Activated CD4-positive, alpha-beta memory T cell treated with anti-CD3 and anti-CD28 coated beads for 36 hours (primary cell): ENCODE measurements at regions not wholly inside any gene's neighbourhood (a gene's known extent, or its start where the extent isn't known, plus 50 kb on each side); places are given as distances from the start of the nearest gene placed in this dataset.

Experiments used
- CTCF ChIA-PET: fragments of 350-600 bp; sonication (Branson Sonifier 250); formaldehyde crosslinking; loops from one replicate; lab custom pipeline; 2021; ENCODE audit warnings: antibody characterized with exemption, inconsistent platforms; lab: Charles Lee
- POLR2A ChIA-PET: fragments of 350-600 bp; sonication (Branson Sonifier 250); formaldehyde crosslinking; loops from one replicate; lab custom pipeline; 2021; ENCODE audit warnings: antibody characterized with exemption; lab: Charles Lee
- DNase-seq: peaks from one replicate; pipeline ENCODE4 v3.0.0-alpha.2; 2020
- H3K27ac Mint-ChIP-seq: one replicate; pipeline ENCODE4 v1.8.0; 2021; ENCODE audit warnings: mixed read lengths
- H3K27me3 Mint-ChIP-seq: one replicate; pipeline ENCODE4 v1.8.0; 2021; ENCODE audit warnings: mixed read lengths
- H3K36me3 Mint-ChIP-seq: one replicate; pipeline ENCODE4 v1.8.0; 2021; ENCODE audit warnings: mixed read lengths
- H3K4me1 Mint-ChIP-seq: one replicate; pipeline ENCODE4 v1.8.0; 2021; ENCODE audit warnings: low read depth, mixed read lengths
- H3K4me3 Mint-ChIP-seq: one replicate; pipeline ENCODE4 v1.8.0; 2021; ENCODE audit warnings: mild to moderate bottlenecking, mixed read lengths
- H3K9me3 Mint-ChIP-seq: one replicate; pipeline ENCODE4 v1.8.0; 2021; ENCODE audit warnings: mixed read lengths
- intact Hi-C: fragments of 100-400 bp; cut with micrococcal nuclease; formaldehyde crosslinking; loops from one replicate; pipeline ENCODE4 v1.15.1; 2023

- CTCF ChIA-PET: no interaction called here
- DNase-seq: no peak
Measured at GRCh38 chr5:13553896-13554295, 390.6 kb downstream of the DNAH5 start.

DNA sequence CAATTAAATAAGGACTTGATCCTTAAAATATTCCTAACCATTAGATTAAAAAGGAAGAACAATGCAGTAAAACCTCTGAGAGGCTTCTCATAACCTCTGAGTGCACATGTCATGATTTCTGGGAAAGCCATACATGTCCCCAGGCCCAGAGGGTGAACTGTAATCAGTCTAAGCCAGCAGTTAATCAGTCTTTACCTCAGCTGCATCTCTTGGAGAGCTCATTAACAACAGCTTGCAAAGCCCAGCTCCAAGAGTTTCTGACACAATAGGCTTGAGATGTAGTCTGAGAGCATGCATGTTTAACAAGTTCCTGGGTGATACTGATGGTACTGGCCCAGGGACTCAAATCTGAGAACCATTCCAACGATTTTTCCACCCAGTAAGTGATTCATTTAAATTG lies 392.1 kb downstream of the DNAH5 start:
- H3K36me3 Mint-ChIP-seq: no peaks in the 10 kb centered on the region
- ChIA-PET CTCF (no interaction called here), POLR2A (no interaction called here)
- peaks cover 8% of the 10 kb centered on the region for H3K9me3 Mint-ChIP-seq
- no peak for DNase-seq
- H3K4me3 Mint-ChIP-seq: no peak overlapping the region
- intact Hi-C loops: no loop called here
- H3K27me3 Mint-ChIP-seq: no peaks in the 10 kb centered on the region
- no peaks in the 10 kb centered on the region for H3K4me1 Mint-ChIP-seq
- H3K27ac Mint-ChIP-seq: no peak overlapping the region

More at GRCh38 chr5:13553896-13554295, 390.6 kb downstream of the DNAH5 start:
- intact Hi-C loops: no loop called here
- Mint-ChIP-seq H3K27me3 (no peaks in the 10 kb centered on the region), H3K4me1 (no peaks in the 10 kb centered on the region), H3K9me3 (peaks cover 14% of the 10 kb centered on the region), H3K36me3 (no peaks in the 10 kb centered on the region), H3K27ac (no peak overlapping the region), H3K4me3 (no peak overlapping the region)
- POLR2A ChIA-PET: no interaction called here

DNA sequence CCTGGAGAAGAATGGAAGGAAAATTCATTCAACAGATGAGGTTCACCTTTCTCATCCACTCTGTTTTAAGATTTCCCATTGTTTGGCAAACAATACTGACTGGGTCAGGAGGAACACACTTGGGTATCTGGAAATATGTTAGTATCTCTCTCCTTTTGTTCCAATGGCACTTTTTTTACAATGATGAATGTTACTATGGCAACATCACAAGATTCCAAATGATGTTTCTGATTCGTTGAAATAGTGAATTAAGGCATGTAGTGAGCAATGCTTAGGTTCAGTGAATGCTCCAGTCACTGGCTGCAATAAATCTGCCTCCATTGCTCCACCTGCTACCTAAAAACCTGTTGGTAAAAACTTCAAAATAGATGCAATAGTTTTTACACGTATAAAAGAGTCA lies 392.8 kb downstream of the DNAH5 start:
- intact Hi-C loops: no loop called here
- ChIA-PET POLR2A (no interaction called here), CTCF (no interaction called here)
- Mint-ChIP-seq H3K4me3 (no peak overlapping the region), H3K4me1 (no peaks in the 10 kb centered on the region), H3K9me3 (peaks cover 4% of the 10 kb centered on the region), H3K27me3 (no peaks in the 10 kb centered on the region), H3K27ac (no peak overlapping the region), H3K36me3 (no peaks in the 10 kb centered on the region)
- DNase-seq: no peak

DNA sequence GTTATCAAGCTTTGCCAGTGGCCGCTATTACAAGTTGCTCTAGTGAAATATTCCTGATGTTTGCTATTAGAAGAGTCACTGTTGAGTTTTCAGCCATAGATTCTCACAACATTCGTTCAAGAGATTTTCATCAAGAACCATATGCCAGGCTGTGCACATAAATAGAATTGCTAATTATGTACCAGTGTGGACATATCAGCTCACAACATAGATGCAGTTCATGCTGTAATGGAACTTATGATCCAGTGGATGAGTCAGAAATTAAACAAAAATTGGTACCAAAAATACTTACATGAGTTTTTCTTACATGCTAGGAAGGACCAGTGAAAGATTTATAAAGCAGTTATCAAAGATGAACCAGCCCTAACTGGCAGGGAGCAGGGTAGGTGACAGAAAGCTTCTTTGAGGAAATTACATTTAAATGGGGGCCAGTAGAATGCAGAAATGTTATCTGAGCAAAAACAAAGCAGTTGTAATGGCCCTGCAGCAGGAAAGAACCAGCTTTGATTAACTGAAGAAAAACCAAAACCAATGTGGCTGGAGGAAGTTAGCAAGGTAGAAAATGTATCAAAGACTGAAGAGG lies 404.2 kb downstream of the DNAH5 start:
- no peaks in the 10 kb centered on the region for H3K4me1 Mint-ChIP-seq
- intact Hi-C loops: no loop called here
- no peaks in the 10 kb centered on the region for H3K36me3 Mint-ChIP-seq
- CTCF ChIA-PET: no interaction called here
- H3K27me3 Mint-ChIP-seq: no peaks in the 10 kb centered on the region
- H3K27ac Mint-ChIP-seq: no peak overlapping the region
- POLR2A ChIA-PET: no interaction called here
- H3K4me3 Mint-ChIP-seq: no peak overlapping the region
- DNase-seq: no peak
- peaks cover 18% of the 10 kb centered on the region for H3K9me3 Mint-ChIP-seq

GRCh38 chr5:13536933-13537332 lies 407.6 kb downstream of the DNAH5 start:
- DNase-seq: no peak
- H3K27me3 Mint-ChIP-seq: no peaks in the 10 kb centered on the region
- no peak overlapping the region for H3K27ac Mint-ChIP-seq
- ChIA-PET POLR2A (no interaction called here), CTCF (no interaction called here)
- intact Hi-C loops: no loop called here
- no peaks in the 10 kb centered on the region for H3K36me3 Mint-ChIP-seq
- H3K9me3 Mint-ChIP-seq: peaks cover 4% of the 10 kb centered on the region
- no peak overlapping the region for H3K4me3 Mint-ChIP-seq
- H3K4me1 Mint-ChIP-seq: no peaks in the 10 kb centered on the region

GRCh38 chr5:13533833-13534232 lies 410.7 kb downstream of the DNAH5 start:
- intact Hi-C loops: no loop called here
- ChIA-PET CTCF (no interaction called here), POLR2A (no interaction called here)
- no peak for DNase-seq
- Mint-ChIP-seq H3K27ac (no peak overlapping the region), H3K4me1 (no peaks in the 10 kb centered on the region), H3K27me3 (no peaks in the 10 kb centered on the region), H3K9me3 (peaks cover 2% of the 10 kb centered on the region), H3K36me3 (no peaks in the 10 kb centered on the region), H3K4me3 (no peak overlapping the region)

DNA sequence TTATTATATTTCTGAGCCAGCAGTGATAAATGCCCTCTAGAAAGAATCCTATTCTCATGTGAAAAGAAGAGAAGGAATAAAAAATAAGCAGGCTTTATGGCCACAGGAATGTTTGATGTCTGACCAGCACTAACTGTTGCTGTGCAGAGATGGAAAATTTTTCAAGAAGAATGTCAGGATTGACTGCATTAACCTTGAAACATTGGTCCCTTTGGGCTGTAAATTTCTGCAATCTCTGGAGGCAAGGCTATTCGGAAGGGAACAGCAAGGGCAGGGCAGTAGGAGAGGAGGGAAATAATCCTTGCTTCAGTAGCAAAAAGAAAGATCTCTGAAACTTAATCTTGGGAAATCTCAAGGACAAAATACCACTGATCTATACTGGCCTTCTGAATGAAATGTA lies 415.2 kb downstream of the DNAH5 start:
- intact Hi-C loops: no loop called here
- H3K4me1 Mint-ChIP-seq: no peaks in the 10 kb centered on the region
- ChIA-PET CTCF (no interaction called here), POLR2A (no interaction called here)
- no peaks in the 10 kb centered on the region for H3K27me3 Mint-ChIP-seq
- no peaks in the 10 kb centered on the region for H3K36me3 Mint-ChIP-seq
- no peak overlapping the region for H3K27ac Mint-ChIP-seq
- H3K9me3 Mint-ChIP-seq: no peaks in the 10 kb centered on the region
- DNase-seq: no peak
- H3K4me3 Mint-ChIP-seq: no peak overlapping the region

DNA sequence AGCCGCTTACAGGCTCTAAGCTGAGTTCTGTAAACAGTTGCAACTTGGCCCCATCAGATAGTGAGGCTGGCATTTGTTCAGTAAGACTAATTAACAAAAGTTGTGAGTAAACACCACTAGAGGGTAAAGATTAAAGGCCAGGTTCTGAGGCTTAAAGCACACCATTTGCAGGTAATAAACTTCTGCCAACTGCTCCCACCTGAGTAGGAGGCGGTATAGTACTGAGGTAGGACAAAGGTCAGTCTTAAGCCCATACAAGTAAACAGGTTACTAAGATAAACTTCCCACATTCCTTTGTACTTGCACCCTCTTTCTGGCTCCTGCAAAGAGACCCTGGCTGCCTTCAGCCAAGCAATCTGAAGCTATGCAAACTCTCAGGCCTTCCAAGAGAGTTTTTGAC lies 419.6 kb downstream of the DNAH5 start:
- DNase-seq: no peak
- intact Hi-C loops: no loop called here
- Mint-ChIP-seq H3K27ac (no peak overlapping the region), H3K9me3 (peaks cover 4% of the 10 kb centered on the region), H3K36me3 (no peaks in the 10 kb centered on the region), H3K4me3 (no peak overlapping the region), H3K27me3 (no peaks in the 10 kb centered on the region), H3K4me1 (no peaks in the 10 kb centered on the region)
- ChIA-PET CTCF (no interaction called here), POLR2A (no interaction called here)

GRCh38 chr5:13519131-13519530 lies 425.4 kb downstream of the DNAH5 start:
- Mint-ChIP-seq H3K27ac (no peak overlapping the region), H3K36me3 (no peaks in the 10 kb centered on the region), H3K27me3 (no peaks in the 10 kb centered on the region), H3K4me1 (no peaks in the 10 kb centered on the region), H3K4me3 (no peak overlapping the region), H3K9me3 (peaks cover 4% of the 10 kb centered on the region)
- intact Hi-C loops: no loop called here
- POLR2A ChIA-PET: no interaction called here
- DNase-seq: no peak
- CTCF ChIA-PET: no interaction called here

DNA sequence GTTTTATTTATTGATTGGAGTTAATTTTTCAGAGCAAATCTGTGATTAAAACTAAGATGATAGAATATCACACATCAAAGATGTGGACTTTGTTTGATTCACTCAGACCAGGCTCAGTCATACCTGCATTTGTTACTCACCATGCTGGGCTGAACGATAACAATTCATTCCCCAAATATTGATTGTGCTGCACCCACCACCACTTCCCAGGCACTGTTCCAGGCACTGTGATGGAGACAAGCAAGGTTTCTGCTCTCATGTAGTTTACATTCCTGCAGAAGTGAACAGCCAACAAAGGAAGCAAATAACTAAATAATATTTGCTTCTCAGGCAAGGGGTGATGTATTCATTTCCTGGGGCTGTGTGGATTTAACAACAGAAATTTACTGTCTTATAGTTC lies 428.3 kb downstream of the DNAH5 start:
- intact Hi-C loops: no loop called here
- CTCF ChIA-PET: no interaction called here

DNA sequence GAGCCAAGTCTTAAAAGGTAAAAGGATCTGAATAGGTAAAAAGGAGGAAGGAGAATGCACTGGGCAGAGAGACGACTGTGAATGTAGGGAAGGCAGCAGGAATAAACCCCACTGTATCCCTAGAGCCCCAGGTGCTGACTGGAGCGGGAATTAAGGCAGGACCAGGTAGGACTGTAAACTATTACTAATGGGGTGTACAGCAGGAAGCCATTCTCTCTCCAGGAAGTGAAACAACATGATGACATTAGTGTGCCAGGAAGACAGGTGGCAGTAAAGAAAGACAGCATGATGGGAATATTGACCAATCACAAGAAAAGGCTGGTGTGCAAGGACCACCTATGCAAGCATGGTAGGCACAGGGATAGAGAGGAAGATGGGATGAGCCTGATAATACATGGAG lies 433.0 kb downstream of the DNAH5 start:
- no peak for DNase-seq
- H3K27me3 Mint-ChIP-seq: no peaks in the 10 kb centered on the region
- no peaks in the 10 kb centered on the region for H3K36me3 Mint-ChIP-seq
- no peak overlapping the region for H3K27ac Mint-ChIP-seq
- intact Hi-C loops: no loop called here
- H3K4me3 Mint-ChIP-seq: no peak overlapping the region
- POLR2A ChIA-PET: no interaction called here
- CTCF ChIA-PET: no interaction called here
- no peaks in the 10 kb centered on the region for H3K4me1 Mint-ChIP-seq
- peaks cover 5% of the 10 kb centered on the region for H3K9me3 Mint-ChIP-seq

More for the DNA sequence above, 428.3 kb downstream of the DNAH5 start:
- POLR2A ChIA-PET: no interaction called here
- no peak overlapping the region for H3K27ac Mint-ChIP-seq
- H3K4me1 Mint-ChIP-seq: no peaks in the 10 kb centered on the region
- no peaks in the 10 kb centered on the region for H3K27me3 Mint-ChIP-seq
- no peak overlapping the region for H3K4me3 Mint-ChIP-seq
- peaks cover 2% of the 10 kb centered on the region for H3K9me3 Mint-ChIP-seq
- H3K36me3 Mint-ChIP-seq: no peaks in the 10 kb centered on the region
- no peak for DNase-seq

- Mint-ChIP-seq H3K9me3 (peaks cover 5% of the 10 kb centered on the region), H3K4me1 (no peaks in the 10 kb centered on the region), H3K27ac (no peak overlapping the region), H3K27me3 (no peaks in the 10 kb centered on the region), H3K4me3 (no peak overlapping the region), H3K36me3 (no peaks in the 10 kb centered on the region)
- CTCF ChIA-PET: no interaction called here
- intact Hi-C loops: no loop called here
- no peak for DNase-seq
- POLR2A ChIA-PET: no interaction called here
Measured at GRCh38 chr5:13510616-13511015, 433.9 kb downstream of the DNAH5 start.

DNA sequence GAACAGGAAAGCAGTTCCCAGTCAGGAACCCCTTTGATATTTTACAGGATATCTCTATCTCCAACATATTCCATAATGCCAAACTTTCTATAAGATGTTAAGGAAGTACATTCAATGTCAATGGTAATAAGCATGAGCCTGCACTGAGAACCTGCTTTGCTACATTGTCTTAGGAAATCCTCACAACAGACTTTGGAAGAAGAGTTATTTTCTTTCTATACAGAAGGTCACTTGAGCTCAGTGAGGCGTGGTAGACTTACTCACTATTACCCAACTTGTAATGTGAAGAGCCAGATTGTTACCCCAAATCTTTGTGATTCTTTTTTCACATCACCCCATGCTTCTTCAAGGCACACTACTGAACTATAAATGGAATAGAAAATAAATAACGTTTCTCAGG lies 435.9 kb downstream of the DNAH5 start:
- H3K4me1 Mint-ChIP-seq: no peaks in the 10 kb centered on the region
- no peak overlapping the region for H3K4me3 Mint-ChIP-seq
- CTCF ChIA-PET: no interaction called here
- POLR2A ChIA-PET: no interaction called here
- peaks cover 5% of the 10 kb centered on the region for H3K9me3 Mint-ChIP-seq
- intact Hi-C loops: no loop called here
- H3K36me3 Mint-ChIP-seq: no peaks in the 10 kb centered on the region
- no peaks in the 10 kb centered on the region for H3K27me3 Mint-ChIP-seq
- no peak for DNase-seq
- no peak overlapping the region for H3K27ac Mint-ChIP-seq
